Fibroblast of villous mesenchyme (primary cell): ENCODE measurements at regions not wholly inside any gene's neighbourhood (a gene's known extent, or its start where the extent isn't known, plus 50 kb on each side); places are given as distances from the start of the nearest gene placed in this dataset.

ENCODE experiments used
- DNase-seq: peaks from one replicate; pipeline ENCODE4 v3.0.0-alpha.2; 2010; ENCODE audit warnings: low read depth
- H3K4me3 ChIP-seq: 2 replicates; pipeline ENCODE4 v1.5.1; 2011; ENCODE audit warnings: low read depth, mild to moderate bottlenecking, low read length
- CTCF ChIP-seq: IDR thresholded peaks from 2 replicates; pipeline ENCODE4 v1.5.1; 2012; ENCODE audit warnings: low read depth, mild to moderate bottlenecking, low read length; ENCODE audit not compliant: insufficient read depth

- no peak for DNase-seq
- TF ChIP-seq CTCF = no peak
- no peak overlapping the region for H3K4me3 ChIP-seq
Measured at GRCh38 chr1:103387898-103388297, 137.6 kb upstream of the RNPC3 start.

- H3K4me3 ChIP-seq = no peak overlapping the region
- TF ChIP-seq CTCF = no peak
- DNase-seq = no peak
Measured at GRCh38 chr1:103373991-103374390, 151.5 kb upstream of the RNPC3 start.

- TF ChIP-seq CTCF = no peak
- DNase-seq = no peak
- H3K4me3 ChIP-seq = no peak overlapping the region
Measured at GRCh38 chr1:103372866-103373265, 152.6 kb upstream of the RNPC3 start.

GRCh38 chr1:103371234-103371633 is 154.3 kb upstream of the RNPC3 start:
- no peak overlapping the region for H3K4me3 ChIP-seq
- TF ChIP-seq CTCF = no peak
- peak; percentile 48 for DNase-seq

GRCh38 chr1:103367186-103367585 is 158.3 kb upstream of the RNPC3 start:
- DNase-seq = no peak
- no peak overlapping the region for H3K4me3 ChIP-seq
- TF ChIP-seq CTCF = no peak

- no peak overlapping the region for H3K4me3 ChIP-seq
- DNase-seq = no peak
- TF ChIP-seq CTCF = no peak
Measured at GRCh38 chr1:103365860-103366569, 159.5 kb upstream of the RNPC3 start.

GRCh38 chr1:103363008-103363365 is 162.5 kb upstream of the RNPC3 start:
- DNase-seq = no peak
- no peak for TF ChIP-seq CTCF
- no peak overlapping the region for H3K4me3 ChIP-seq
